HG02852 (cell line): ENCODE measurements at regions not wholly inside any gene's neighbourhood (a gene's known extent, or its start where the extent isn't known, plus 50 kb on each side); places are given as distances from the start of the nearest gene placed in this dataset.
A peak's percentile ranks its signal among the peaks of the same experiment; 100 is the strongest.

Experiments used
- ATAC-seq: cut with Tn5 transposase; IDR thresholded peaks from one replicate; pipeline ENCODE4 v1.9.1; 2021; ENCODE audit warnings: mild to moderate bottlenecking, moderate library complexity; ENCODE audit not compliant: unreplicated experiment

- ATAC-seq = no peak
Measured at GRCh38 chr13:99122171-99122570, 78.5 kb upstream of the UBAC2 start.

GRCh38 chr13:99123101-99124045, 77.3 kb upstream of the UBAC2 start:
- no peak for ATAC-seq

GRCh38 chr13:99124046-99124400, 76.6 kb upstream of the UBAC2 start:
- no peak for ATAC-seq

- ATAC-seq = no peak
Measured at GRCh38 chr13:99124794-99125316, 75.8 kb upstream of the UBAC2 start.

- no peak for ATAC-seq
Measured at GRCh38 chr13:99125326-99125915, 75.2 kb upstream of the UBAC2 start.

- ATAC-seq = no peak
Measured at GRCh38 chr13:99126821-99127220, 73.8 kb upstream of the UBAC2 start.

GRCh38 chr13:99129050-99129449, 71.6 kb upstream of the UBAC2 start:
- ATAC-seq = no peak

GRCh38 chr13:99129951-99130350, 70.7 kb upstream of the UBAC2 start:
- ATAC-seq = no peak

GRCh38 chr13:99131410-99131809, 69.2 kb upstream of the UBAC2 start:
- ATAC-seq = no peak

GRCh38 chr13:99132295-99132835, 68.3 kb upstream of the UBAC2 start:
- no peak for ATAC-seq

- ATAC-seq = no peak
Measured at GRCh38 chr13:99133230-99133629, 67.4 kb upstream of the UBAC2 start.

- no peak for ATAC-seq
Measured at GRCh38 chr13:99133848-99134247, 66.8 kb upstream of the UBAC2 start.

GRCh38 chr13:99135591-99135990, 65.1 kb upstream of the UBAC2 start:
- ATAC-seq = no peak

- ATAC-seq = no peak
Measured at GRCh38 chr13:99136427-99136954, 64.2 kb upstream of the UBAC2 start.

- ATAC-seq = no peak
Measured at GRCh38 chr13:99140831-99141230, 59.8 kb upstream of the UBAC2 start.

GRCh38 chr13:99143904-99144303, 56.8 kb upstream of the UBAC2 start:
- no peak for ATAC-seq

- peak; percentile 70 for ATAC-seq
Measured at GRCh38 chr13:99144306-99144705, 56.3 kb upstream of the UBAC2 start.

GRCh38 chr13:99145461-99145860, 55.2 kb upstream of the UBAC2 start:
- ATAC-seq = no peak

- ATAC-seq = no peak
Measured at GRCh38 chr13:99150575-99151361, 49.9 kb upstream of the UBAC2 start.
